Common myeloid progenitor, CD34-positive (primary cell): ENCODE measurements at regions not wholly inside any gene's neighbourhood (a gene's known extent, or its start where the extent isn't known, plus 50 kb on each side); places are given as distances from the start of the nearest gene placed in this dataset.

Experiments used
- CTCF ChIA-PET: fragments of 350-600 bp; sonication (Branson Sonifier 250); formaldehyde crosslinking; loops from one replicate; lab custom pipeline; 2021; ENCODE audit warnings: antibody characterized with exemption; lab: Charles Lee
- POLR2A ChIA-PET: fragments of 350-600 bp; sonication (Branson Sonifier 250); formaldehyde crosslinking; loops from one replicate; lab custom pipeline; 2021; ENCODE audit warnings: antibody characterized with exemption; lab: Charles Lee
- DNase-seq, 3 donors: peaks; one replicate each; pipeline versions ENCODE4 v3.0.0 to v3.0.0-alpha.2; 2013
- H3K27ac ChIP-seq, 2 experiments: 1 replicate in 1 of 2; 2 replicates in 1 of 2; pipeline ENCODE4 v1.7.0; 2013; ENCODE audit warnings: inconsistent platforms in 2 of 2, low read length in 2 of 2, mild to moderate bottlenecking in 2 of 2, low read depth in 1 of 2, moderate library complexity in 1 of 2; ENCODE audit not compliant: severe bottlenecking in 2 of 2, insufficient read depth in 1 of 2, poor library complexity in 1 of 2
- H3K27me3 ChIP-seq, 5 experiments: replicated peaks in 2 of 5; 1 replicate in 3 of 5; 2 replicates in 2 of 5; pipeline versions ENCODE4 v1.6.1 to v1.7.0; 2013; ENCODE audit warnings: low read length in 4 of 5, mild to moderate bottlenecking in 2 of 5, moderate library complexity in 2 of 5, inconsistent platforms in 1 of 5; ENCODE audit not compliant: insufficient read depth in 5 of 5, control insufficient read depth in 4 of 5
- H3K36me3 ChIP-seq, 4 experiments: 1 replicate in 2 of 4; 2 replicates in 2 of 4; pipeline versions ENCODE4 v1.6.1 to v1.7.0; 2013; ENCODE audit warnings: low read length in 3 of 4, control low read depth in 1 of 4, mild to moderate bottlenecking in 1 of 4; ENCODE audit not compliant: control insufficient read depth in 4 of 4, insufficient read depth in 4 of 4
- H3K4me1 ChIP-seq, 4 experiments: 1 replicate in 3 of 4; 2 replicates in 1 of 4; pipeline versions ENCODE4 v1.6.1 to v1.7.1; 2013; ENCODE audit warnings: low read length in 3 of 4, mild to moderate bottlenecking in 3 of 4, control low read depth in 1 of 4, inconsistent platforms in 1 of 4, moderate library complexity in 1 of 4; ENCODE audit not compliant: control insufficient read depth in 4 of 4, insufficient read depth in 4 of 4; ENCODE audit errors: control extremely low read depth in 1 of 4
- H3K4me3 ChIP-seq, 7 experiments: 1 replicate in 4 of 7; 2 replicates in 3 of 7; pipeline versions ENCODE4 v1.5.1 to v1.7.0; 2013; ENCODE audit warnings: mild to moderate bottlenecking in 7 of 7, low read length in 6 of 7, moderate library complexity in 6 of 7, inconsistent platforms in 2 of 7, low read depth in 2 of 7, control low read depth in 1 of 7; ENCODE audit not compliant: insufficient read depth in 4 of 7, control insufficient read depth in 1 of 7; ENCODE audit errors: extremely low read depth in 1 of 7
- H3K9me3 ChIP-seq, 5 experiments: 1 replicate in 4 of 5; 2 replicates in 1 of 5; pipeline versions ENCODE4 v1.6.1 to v1.7.1; 2013; ENCODE audit warnings: low read length in 4 of 5, mild to moderate bottlenecking in 2 of 5, inconsistent platforms in 1 of 5, low read depth in 1 of 5, moderate library complexity in 1 of 5; ENCODE audit not compliant: control insufficient read depth in 4 of 5, insufficient read depth in 2 of 5; ENCODE audit errors: control extremely low read depth in 1 of 5
- WGBS: methylation state at CpG from one replicate; pipeline ENCODE4 v1.1.5; 2013; ENCODE audit not compliant: insufficient coverage; 5-methylcytosine and 5-hydroxymethylcytosine counted together

GRCh38 chr10:118521415-118522117, 73.9 kb downstream of the PRLHR start:
- Histone ChIP-seq H3K4me3 (no peak overlapping the region), H3K4me1 (no peaks in the 10 kb centered on the region), H3K27ac (no peak overlapping the region), H3K27me3 (peaks cover 0 to 10% (median 4%) of the 10 kb centered on the region in 5 experiments), H3K9me3 (peaks cover 0 to 13% (median 5%) of the 10 kb centered on the region in 5 experiments), H3K36me3 (no peaks in the 10 kb centered on the region)
- DNase-seq, result no peak
- 80% methylated on average over 2 of the region's 5 CpGs for WGBS
- ChIA-PET CTCF (no interaction called here), POLR2A (no interaction called here)

GRCh38 chr10:118520116-118520742, 75.2 kb downstream of the PRLHR start:
- Histone ChIP-seq H3K4me3 (no peak overlapping the region), H3K9me3 (peaks cover 0 to 16% (median 5%) of the 10 kb centered on the region in 5 experiments), H3K27me3 (peaks cover 0 to 7% (median 2%) of the 10 kb centered on the region in 5 experiments), H3K4me1 (no peaks in the 10 kb centered on the region), H3K27ac (no peak overlapping the region), H3K36me3 (no peaks in the 10 kb centered on the region)
- ChIA-PET CTCF (no interaction called here), POLR2A (no interaction called here)
- 100% methylated on average over 3 of the region's 6 CpGs for WGBS
- DNase-seq, result no peak

- Histone ChIP-seq H3K36me3 (no peaks in the 10 kb centered on the region), H3K4me3 (no peak overlapping the region), H3K4me1 (no peaks in the 10 kb centered on the region), H3K27me3 (peaks cover 0 to 2% (median 0%) of the 10 kb centered on the region in 5 experiments), H3K9me3 (peaks cover 0 to 16% (median 5%) of the 10 kb centered on the region in 5 experiments), H3K27ac (no peak overlapping the region)
- ChIA-PET CTCF (no interaction called here), POLR2A (no interaction called here)
- DNase-seq, result no peak
Measured at GRCh38 chr10:118518095-118518494, 77.4 kb downstream of the PRLHR start.

GRCh38 chr10:118516716-118517115, 78.7 kb downstream of the PRLHR start:
- no CpG with 5 or more reads among the region's 4 CpGs for WGBS
- no peak overlapping the region for H3K27ac ChIP-seq
- H3K4me3 ChIP-seq, result no peak overlapping the region
- H3K9me3 ChIP-seq, result peaks cover 0 to 16% (median 5%) of the 10 kb centered on the region in 5 experiments
- no peaks in the 10 kb centered on the region for H3K4me1 ChIP-seq
- no peaks in the 10 kb centered on the region for H3K36me3 ChIP-seq
- no peak for DNase-seq
- peaks cover 0 to 2% (median 2%) of the 10 kb centered on the region in 5 experiments for H3K27me3 ChIP-seq
- POLR2A ChIA-PET, result no interaction called here
- CTCF ChIA-PET, result no interaction called here

GRCh38 chr10:118513174-118513573, 82.3 kb downstream of the PRLHR start:
- Histone ChIP-seq H3K4me1 (no peaks in the 10 kb centered on the region), H3K9me3 (peaks cover 0 to 10% (median 0%) of the 10 kb centered on the region in 5 experiments), H3K27ac (no peak overlapping the region), H3K36me3 (no peaks in the 10 kb centered on the region), H3K27me3 (peaks cover 0 to 3% (median 2%) of the 10 kb centered on the region in 5 experiments), H3K4me3 (no peak overlapping the region)
- ChIA-PET POLR2A (no interaction called here), CTCF (no interaction called here)
- no peak for DNase-seq
- 100% methylated on average over 1 of the region's 3 CpGs for WGBS

GRCh38 chr10:118511711-118512110, 83.7 kb downstream of the PRLHR start:
- Histone ChIP-seq H3K27ac (no peak overlapping the region), H3K27me3 (peaks cover 0 to 6% (median 2%) of the 10 kb centered on the region in 5 experiments), H3K4me1 (no peaks in the 10 kb centered on the region), H3K4me3 (no peak overlapping the region), H3K36me3 (no peaks in the 10 kb centered on the region), H3K9me3 (peaks cover 0 to 3% (median 0%) of the 10 kb centered on the region in 5 experiments)
- ChIA-PET CTCF (interaction anchor here (0.5 kb wide), 1 partner anchor 265 kb away, joined by 3 read pairs; no protein-coding TSS in a partner anchor), POLR2A (no interaction called here)
- WGBS, result 52% methylated on average over 2 of the region's 2 CpGs
- peak in 1 of 3 donors; percentile 1 for DNase-seq

- Histone ChIP-seq H3K27ac (no peak overlapping the region), H3K9me3 (no peaks in the 10 kb centered on the region), H3K4me1 (no peaks in the 10 kb centered on the region), H3K36me3 (no peaks in the 10 kb centered on the region), H3K27me3 (peaks cover 0 to 4% (median 2%) of the 10 kb centered on the region in 5 experiments), H3K4me3 (no peak overlapping the region)
- WGBS, result 71% methylated on average over 1 of the region's 1 CpG
- no peak for DNase-seq
- ChIA-PET POLR2A (no interaction called here), CTCF (no interaction called here)
Measured at GRCh38 chr10:118508863-118509262, 86.6 kb downstream of the PRLHR start.
